Thymus (tissue), 11 donors: ENCODE measurements at regions not wholly inside any gene's neighbourhood (a gene's known extent, or its start where the extent isn't known, plus 50 kb on each side); places are given as distances from the start of the nearest gene placed in this dataset.
"Not testable (repeated sequence)": the region's sequence is repeated elsewhere in the genome, so short reads cannot be mapped to it uniquely, and the experiment has no call there.

ENCODE experiments used
- DNase-seq, 9 donors: peaks; one replicate each; pipeline ENCODE4 v3.0.0-alpha.2; 2013; ENCODE audit warnings: low spot score in 9 of 9, low read depth in 6 of 9, missing footprints in 1 of 9
- H3K27ac ChIP-seq, 2 donors: one replicate each; pipeline ENCODE4 v1.5.1; 2013; ENCODE audit warnings: control low read depth in 1 of 2, low read depth in 1 of 2, low read length in 1 of 2, mild to moderate bottlenecking in 1 of 2, moderate library complexity in 1 of 2
- H3K27me3 ChIP-seq, 2 donors: one replicate each; pipeline ENCODE4 v1.5.1; 2013; ENCODE audit warnings: low read length in 1 of 2; ENCODE audit not compliant: control insufficient read depth in 2 of 2, insufficient read depth in 1 of 2
- H3K36me3 ChIP-seq, 2 donors: one replicate each; pipeline ENCODE4 v1.5.1; 2013; ENCODE audit warnings: low read length in 1 of 2, mild to moderate bottlenecking in 1 of 2, moderate library complexity in 1 of 2; ENCODE audit not compliant: control insufficient read depth in 2 of 2, insufficient read depth in 2 of 2
- H3K4me1 ChIP-seq, 2 donors: one replicate each; pipeline ENCODE4 v1.5.1; 2013; ENCODE audit warnings: low read length in 2 of 2; ENCODE audit not compliant: control insufficient read depth in 2 of 2, insufficient read depth in 2 of 2
- H3K4me3 ChIP-seq, 2 donors: one replicate each; pipeline ENCODE4 v1.5.1; 2013; ENCODE audit warnings: low read length in 2 of 2, control low read depth in 1 of 2, mild to moderate bottlenecking in 1 of 2
- H3K9me3 ChIP-seq, 2 donors: one replicate each; pipeline ENCODE4 v1.5.1; 2013; ENCODE audit warnings: low read length in 1 of 2, mild to moderate bottlenecking in 1 of 2; ENCODE audit not compliant: control insufficient read depth in 2 of 2, insufficient read depth in 1 of 2
- WGBS: extraction: QIAGEN DNeasy Blood & Tissue Kit; methylation state at CpG from one replicate; pipeline ENCODE4 v1.1.7; 2013; 5-methylcytosine and 5-hydroxymethylcytosine counted together
- donor health status: healthy.

- not testable (repeated sequence) for H3K4me3 ChIP-seq, H3K27me3 ChIP-seq, H3K4me1 ChIP-seq, H3K36me3 ChIP-seq, H3K9me3 ChIP-seq, H3K27ac ChIP-seq, DNase-seq
- 98% methylated on average over 23 of the region's 23 CpGs for WGBS
These were observed 203.2 kb downstream of the SNCAIP start for GRCh38 chr5:122515210-122515609.

- H3K4me3 ChIP-seq: no peak overlapping the region
- H3K27ac ChIP-seq: no peak overlapping the region
- H3K36me3 ChIP-seq: no peaks in the 10 kb centered on the region
- DNase-seq: peak in 6 of 9 donors; percentile 3 to 49 (median 4)
- H3K4me1 ChIP-seq: no peaks in the 10 kb centered on the region
- 63% methylated on average over 6 of the region's 6 CpGs for WGBS
- H3K9me3 ChIP-seq: no peaks in the 10 kb centered on the region
- H3K27me3 ChIP-seq: no peaks in the 10 kb centered on the region
These were observed 203.8 kb downstream of the SNCAIP start for GRCh38 chr5:122515709-122516431.

GRCh38 chr5:122516432-122516743 lies 204.4 kb downstream of the SNCAIP start:
- 88% methylated on average over 4 of the region's 4 CpGs for WGBS
- H3K4me3 ChIP-seq: no peak overlapping the region
- no peaks in the 10 kb centered on the region for H3K9me3 ChIP-seq
- H3K27me3 ChIP-seq: no peaks in the 10 kb centered on the region
- H3K27ac ChIP-seq: no peak overlapping the region
- H3K4me1 ChIP-seq: no peaks in the 10 kb centered on the region
- H3K36me3 ChIP-seq: no peaks in the 10 kb centered on the region
- no peak for DNase-seq

DNA sequence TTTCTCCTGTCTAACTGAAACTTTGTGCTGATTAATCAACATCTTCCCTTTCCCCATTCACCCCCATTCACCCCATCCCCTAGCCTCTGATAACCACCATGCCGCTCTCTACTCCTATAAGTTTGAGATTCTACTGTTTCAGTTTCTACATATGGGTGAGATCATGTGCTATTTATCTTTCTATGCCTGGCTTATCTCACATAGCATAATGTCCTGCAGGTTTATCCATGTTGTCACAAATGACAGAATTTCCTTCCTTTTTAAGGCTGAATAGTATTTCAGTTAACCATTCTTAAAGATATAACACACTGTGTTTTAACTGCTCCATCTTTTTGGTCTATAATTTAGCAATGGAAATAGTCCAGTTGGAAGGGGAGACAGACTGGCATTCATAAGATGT lies 205.1 kb downstream of the SNCAIP start:
- Histone ChIP-seq H3K36me3 (no peaks in the 10 kb centered on the region), H3K27ac (no peak overlapping the region), H3K4me3 (no peak overlapping the region), H3K4me1 (no peaks in the 10 kb centered on the region), H3K9me3 (no peaks in the 10 kb centered on the region), H3K27me3 (no peaks in the 10 kb centered on the region)
- no peak for DNase-seq
- 98% methylated on average over 1 of the region's 1 CpG for WGBS

GRCh38 chr5:122523776-122524175 lies 211.7 kb downstream of the SNCAIP start:
- no peaks in the 10 kb centered on the region for H3K4me1 ChIP-seq
- no peaks in the 10 kb centered on the region for H3K36me3 ChIP-seq
- H3K27me3 ChIP-seq: no peaks in the 10 kb centered on the region
- no peak overlapping the region for H3K27ac ChIP-seq
- H3K4me3 ChIP-seq: no peak overlapping the region
- DNase-seq: no peak
- no peaks in the 10 kb centered on the region for H3K9me3 ChIP-seq
- WGBS: 94% methylated on average over 6 of the region's 6 CpGs

GRCh38 chr5:122527547-122527946 lies 215.5 kb downstream of the SNCAIP start:
- Histone ChIP-seq H3K36me3 (no peaks in the 10 kb centered on the region), H3K27ac (no peak overlapping the region), H3K27me3 (no peaks in the 10 kb centered on the region), H3K4me3 (no peak overlapping the region), H3K9me3 (no peaks in the 10 kb centered on the region), H3K4me1 (no peaks in the 10 kb centered on the region)
- 95% methylated on average over 1 of the region's 1 CpG for WGBS
- DNase-seq: no peak

DNA sequence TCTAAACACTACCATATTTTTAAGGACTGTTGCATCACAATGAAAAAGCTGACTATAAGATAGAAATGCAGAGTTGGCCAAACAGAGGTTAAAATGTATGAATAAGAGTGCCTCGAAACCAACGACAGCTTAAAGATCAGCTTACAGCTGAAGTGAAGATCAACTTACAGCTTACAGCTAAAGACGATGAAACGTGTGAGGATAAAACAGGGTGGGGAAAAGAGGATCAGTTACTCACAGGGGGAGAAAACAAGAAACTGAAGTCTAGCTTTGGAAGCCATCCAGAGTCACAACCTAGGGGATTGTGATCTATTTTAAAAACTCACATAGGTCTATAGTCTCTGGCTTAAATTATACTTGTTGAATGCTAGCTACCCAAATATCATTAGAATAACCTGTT lies 220.0 kb downstream of the SNCAIP start:
- Histone ChIP-seq H3K4me3 (no peak overlapping the region), H3K27ac (no peak overlapping the region), H3K36me3 (no peaks in the 10 kb centered on the region), H3K27me3 (no peaks in the 10 kb centered on the region), H3K9me3 (no peaks in the 10 kb centered on the region), H3K4me1 (no peaks in the 10 kb centered on the region)
- 93% methylated on average over 4 of the region's 4 CpGs for WGBS
- no peak for DNase-seq

GRCh38 chr5:122533825-122534224 lies 221.8 kb downstream of the SNCAIP start:
- Histone ChIP-seq H3K4me1 (no peaks in the 10 kb centered on the region), H3K27ac (no peak overlapping the region), H3K9me3 (no peaks in the 10 kb centered on the region), H3K4me3 (no peak overlapping the region), H3K27me3 (no peaks in the 10 kb centered on the region), H3K36me3 (no peaks in the 10 kb centered on the region)
- no peak for DNase-seq

GRCh38 chr5:122534829-122535228 lies 222.8 kb downstream of the SNCAIP start:
- no peaks in the 10 kb centered on the region for H3K36me3 ChIP-seq
- no peak for DNase-seq
- H3K9me3 ChIP-seq: no peaks in the 10 kb centered on the region
- 76% methylated on average over 2 of the region's 2 CpGs for WGBS
- H3K4me3 ChIP-seq: no peak overlapping the region
- H3K4me1 ChIP-seq: no peaks in the 10 kb centered on the region
- no peak overlapping the region for H3K27ac ChIP-seq
- H3K27me3 ChIP-seq: no peaks in the 10 kb centered on the region

GRCh38 chr5:122541388-122541787 lies 229.4 kb downstream of the SNCAIP start:
- no peak for DNase-seq
- Histone ChIP-seq H3K4me1 (no peaks in the 10 kb centered on the region), H3K9me3 (no peaks in the 10 kb centered on the region), H3K4me3 (no peak overlapping the region), H3K27me3 (no peaks in the 10 kb centered on the region), H3K36me3 (no peaks in the 10 kb centered on the region), H3K27ac (no peak overlapping the region)
- 93% methylated on average over 1 of the region's 1 CpG for WGBS
